ENCODE measurements at regions not wholly inside any gene's neighbourhood (a gene's known extent, or its start where the extent isn't known, plus 50 kb on each side); places are given as distances from the start of the nearest gene placed in this dataset.

DNA sequence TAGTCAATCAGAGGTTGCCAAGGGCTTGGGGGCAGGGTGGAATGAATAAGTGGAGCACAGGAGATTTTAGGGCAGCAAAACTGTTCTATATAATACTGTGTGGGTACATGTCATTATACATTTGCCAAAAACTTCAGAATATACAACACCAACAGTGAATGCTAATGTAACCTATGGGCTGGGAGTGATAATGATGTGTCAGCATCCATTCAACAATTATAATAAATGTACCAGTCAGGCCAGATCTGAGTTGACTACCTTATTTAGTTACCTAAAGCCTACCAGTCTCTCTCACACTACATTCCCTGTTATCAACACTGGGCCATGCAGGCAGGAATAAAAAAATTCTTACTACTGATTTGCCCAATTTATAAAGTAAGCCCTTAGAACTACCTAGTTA, 884.5 kb downstream of the TLE1 start:
- no peak overlapping the region for H3K4me3 ChIP-seq (ENCODE audit: extremely low read depth, insufficient read depth, low read length, poor library complexity, severe bottlenecking)
- H3K27ac ChIP-seq (ENCODE audit: low read depth, low read length, severe bottlenecking) = no peak overlapping the region
- H3K4me1 ChIP-seq (ENCODE audit: control insufficient read depth, insufficient read depth, low read length, poor library complexity, severe bottlenecking) = no peaks in the 10 kb centered on the region
- H3K36me3 ChIP-seq (ENCODE audit: control insufficient read depth, insufficient read depth, low read length) = no peaks in the 10 kb centered on the region
- no peaks in the 10 kb centered on the region for H3K9me3 ChIP-seq (ENCODE audit: control insufficient read depth, low read length)

DNA sequence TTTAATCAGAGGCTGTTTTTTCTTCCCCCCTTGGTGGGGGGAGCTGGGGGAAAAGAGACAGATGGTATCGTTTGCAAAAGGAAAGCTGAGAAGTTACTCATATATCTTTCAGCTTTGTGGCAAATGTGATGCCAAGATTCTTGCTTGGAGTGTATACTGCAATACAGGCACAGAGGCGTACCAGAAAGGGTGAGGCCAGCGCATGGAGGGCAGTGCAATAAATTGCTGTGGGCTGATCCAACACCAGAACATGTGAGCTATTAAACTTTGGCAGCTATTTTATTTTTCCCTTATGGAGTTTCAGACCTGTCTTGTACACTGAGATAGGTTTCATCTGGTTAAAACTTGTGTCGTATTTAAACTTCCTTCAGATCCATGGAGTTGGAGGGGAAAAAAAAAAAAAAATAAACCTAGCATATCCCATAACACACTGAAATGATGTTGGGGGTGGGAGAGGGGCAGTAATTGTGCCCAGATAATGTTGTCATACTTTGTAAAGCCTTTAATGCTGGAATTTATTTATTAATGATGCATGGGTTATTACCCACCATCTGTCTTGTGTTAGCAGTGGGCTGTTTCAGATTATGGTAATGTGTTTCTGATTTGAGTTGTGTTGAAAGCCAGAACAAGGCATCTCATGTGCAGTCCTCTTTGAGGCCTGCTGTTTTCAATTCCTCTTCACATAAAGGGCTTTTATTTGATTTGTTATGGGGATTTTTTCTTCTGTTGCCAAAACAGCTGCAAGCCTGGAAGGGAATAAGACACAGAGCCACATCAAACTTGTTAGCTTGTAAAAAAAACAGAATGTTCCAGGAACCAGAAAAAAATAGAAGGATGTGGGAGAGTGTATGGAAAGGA, 891.3 kb downstream of the TLE1 start:
- H3K4me1 ChIP-seq (ENCODE audit: control insufficient read depth, insufficient read depth, low read length, poor library complexity, severe bottlenecking) = no peaks in the 10 kb centered on the region
- no peak overlapping the region for H3K4me3 ChIP-seq (ENCODE audit: extremely low read depth, insufficient read depth, low read length, poor library complexity, severe bottlenecking)
- whole genome bisulfite sequencing, 2 experiments (ENCODE audit: insufficient coverage in 2 of 2) = 95 to 100% methylated on average over 2 to 3 of the region's 4 CpGs
- no peaks in the 10 kb centered on the region for H3K9me3 ChIP-seq (ENCODE audit: control insufficient read depth, low read length)
- H3K27ac ChIP-seq (ENCODE audit: low read depth, low read length, severe bottlenecking) = peak overlapping the region; percentile 37
- no peaks in the 10 kb centered on the region for H3K36me3 ChIP-seq (ENCODE audit: control insufficient read depth, insufficient read depth, low read length)

DNA sequence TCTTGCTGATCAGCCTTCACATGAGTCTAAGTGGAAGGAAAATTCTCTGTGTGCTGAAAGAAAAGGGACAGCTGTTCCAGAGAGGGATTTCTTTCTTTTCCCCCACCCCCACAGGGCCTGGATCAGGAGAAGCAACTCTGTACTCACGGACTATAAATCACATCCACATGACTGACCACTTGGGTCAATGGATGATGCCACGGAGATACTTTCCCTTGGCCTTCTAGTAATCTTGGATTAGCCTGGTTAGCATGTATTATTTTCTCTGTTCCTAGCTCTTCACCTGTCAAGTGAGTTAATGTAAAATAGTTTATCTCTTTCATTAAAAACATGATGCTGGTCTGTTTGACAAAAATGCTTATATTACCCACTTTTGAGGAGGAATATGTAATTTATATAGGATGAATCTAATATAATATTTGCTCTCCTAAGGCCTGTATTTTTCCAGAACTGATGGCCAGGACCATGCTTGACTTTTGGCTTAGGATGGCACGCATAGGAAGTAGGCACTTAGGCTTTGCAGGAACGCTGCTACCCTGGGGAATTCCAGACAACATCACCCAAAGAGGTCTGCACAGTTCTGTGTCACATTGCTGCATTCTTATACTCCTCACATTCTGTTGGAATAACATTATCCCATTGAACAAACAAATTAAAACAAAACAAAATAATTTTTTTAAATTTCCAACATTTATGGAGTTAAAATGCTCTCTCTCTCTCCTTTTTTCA, 892.1 kb downstream of the TLE1 start:
- H3K36me3 ChIP-seq (ENCODE audit: control insufficient read depth, insufficient read depth, low read length) = no peaks in the 10 kb centered on the region
- H3K9me3 ChIP-seq (ENCODE audit: control insufficient read depth, low read length) = no peaks in the 10 kb centered on the region
- WGBS, 2 experiments (ENCODE audit: insufficient coverage in 2 of 2) = 84 to 85% methylated on average over 2 of the region's 4 CpGs
- H3K4me3 ChIP-seq (ENCODE audit: extremely low read depth, insufficient read depth, low read length, poor library complexity, severe bottlenecking) = no peak overlapping the region
- H3K27ac ChIP-seq (ENCODE audit: low read depth, low read length, severe bottlenecking) = no peak overlapping the region
- H3K4me1 ChIP-seq (ENCODE audit: control insufficient read depth, insufficient read depth, low read length, poor library complexity, severe bottlenecking) = no peaks in the 10 kb centered on the region

DNA sequence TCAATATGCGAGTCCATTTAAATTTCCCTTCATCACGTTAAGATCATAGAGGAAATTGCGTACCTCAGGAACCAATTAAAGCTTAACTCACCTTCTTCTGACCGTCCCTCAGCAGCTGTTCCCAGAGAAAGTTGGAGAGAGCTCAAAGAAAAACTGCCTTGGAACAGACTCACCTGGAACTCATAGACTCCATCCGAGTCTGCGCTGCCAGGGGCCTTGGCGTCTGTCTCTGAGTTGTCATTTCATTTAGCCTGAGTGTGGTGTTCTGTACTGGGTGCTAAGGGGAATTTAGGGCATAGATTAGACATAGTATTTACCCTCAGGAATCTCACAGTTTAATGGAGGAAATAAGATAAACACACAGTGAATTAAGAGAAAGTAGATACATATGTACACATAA, 892.7 kb downstream of the TLE1 start:
- H3K27ac ChIP-seq (ENCODE audit: low read depth, low read length, severe bottlenecking) = no peak overlapping the region
- no peak overlapping the region for H3K4me3 ChIP-seq (ENCODE audit: extremely low read depth, insufficient read depth, low read length, poor library complexity, severe bottlenecking)
- no peaks in the 10 kb centered on the region for H3K4me1 ChIP-seq (ENCODE audit: control insufficient read depth, insufficient read depth, low read length, poor library complexity, severe bottlenecking)
- no peaks in the 10 kb centered on the region for H3K9me3 ChIP-seq (ENCODE audit: control insufficient read depth, low read length)
- WGBS, 2 experiments (ENCODE audit: insufficient coverage in 2 of 2) = 93% methylated on average over 3 of the region's 7 CpGs; no CpG with 5 or more reads in 1 of the 2 experiments
- H3K36me3 ChIP-seq (ENCODE audit: control insufficient read depth, insufficient read depth, low read length) = no peaks in the 10 kb centered on the region

DNA sequence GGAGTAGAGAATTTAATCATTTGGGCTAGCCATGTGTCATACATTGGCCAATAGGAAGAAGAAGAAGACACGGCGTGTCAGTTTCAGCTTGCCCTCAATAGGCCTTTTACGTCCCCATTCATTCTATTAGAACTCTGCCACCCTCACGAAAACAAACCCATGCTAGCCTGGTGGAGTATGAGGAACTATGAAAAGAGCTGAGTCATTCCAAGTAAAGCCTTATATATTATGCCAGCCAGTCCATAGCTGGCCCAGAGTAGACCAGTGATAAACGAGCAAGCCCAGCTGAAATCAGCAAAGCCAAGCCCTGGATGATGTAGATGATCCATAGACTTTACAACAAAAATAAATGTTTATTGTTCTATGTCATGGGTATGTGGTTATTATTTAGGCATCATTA, 895.1 kb downstream of the TLE1 start:
- WGBS, 2 experiments (ENCODE audit: insufficient coverage in 2 of 2) = no CpG with 5 or more reads among the region's 5 CpGs
- no peaks in the 10 kb centered on the region for H3K9me3 ChIP-seq (ENCODE audit: control insufficient read depth, low read length)
- no peak overlapping the region for H3K4me3 ChIP-seq (ENCODE audit: extremely low read depth, insufficient read depth, low read length, poor library complexity, severe bottlenecking)
- H3K36me3 ChIP-seq (ENCODE audit: control insufficient read depth, insufficient read depth, low read length) = no peaks in the 10 kb centered on the region
- H3K4me1 ChIP-seq (ENCODE audit: control insufficient read depth, insufficient read depth, low read length, poor library complexity, severe bottlenecking) = no peaks in the 10 kb centered on the region
- H3K27ac ChIP-seq (ENCODE audit: low read depth, low read length, severe bottlenecking) = no peak overlapping the region

DNA sequence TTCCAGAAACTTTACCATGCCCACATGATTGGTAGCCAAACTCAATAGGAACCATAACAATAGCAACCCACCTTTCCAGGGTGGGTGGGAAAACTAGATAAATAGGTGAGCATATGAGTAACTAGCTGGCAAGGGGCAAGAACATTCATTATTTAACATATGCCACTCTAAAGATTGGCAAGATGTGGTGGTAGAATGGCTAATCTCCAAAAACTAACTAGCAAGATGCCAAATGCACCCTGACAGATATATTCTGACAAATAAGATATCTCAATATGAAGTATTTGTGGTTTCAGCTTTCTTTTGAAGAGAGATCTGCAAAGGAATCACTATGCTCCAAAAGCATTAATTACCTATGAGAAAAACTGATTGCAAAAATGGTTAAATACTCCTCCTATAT, 895.6 kb downstream of the TLE1 start:
- H3K4me1 ChIP-seq (ENCODE audit: control insufficient read depth, insufficient read depth, low read length, poor library complexity, severe bottlenecking) = no peaks in the 10 kb centered on the region
- H3K36me3 ChIP-seq (ENCODE audit: control insufficient read depth, insufficient read depth, low read length) = no peaks in the 10 kb centered on the region
- H3K9me3 ChIP-seq (ENCODE audit: control insufficient read depth, low read length) = no peaks in the 10 kb centered on the region
- no peak overlapping the region for H3K27ac ChIP-seq (ENCODE audit: low read depth, low read length, severe bottlenecking)
- H3K4me3 ChIP-seq (ENCODE audit: extremely low read depth, insufficient read depth, low read length, poor library complexity, severe bottlenecking) = no peak overlapping the region

DNA sequence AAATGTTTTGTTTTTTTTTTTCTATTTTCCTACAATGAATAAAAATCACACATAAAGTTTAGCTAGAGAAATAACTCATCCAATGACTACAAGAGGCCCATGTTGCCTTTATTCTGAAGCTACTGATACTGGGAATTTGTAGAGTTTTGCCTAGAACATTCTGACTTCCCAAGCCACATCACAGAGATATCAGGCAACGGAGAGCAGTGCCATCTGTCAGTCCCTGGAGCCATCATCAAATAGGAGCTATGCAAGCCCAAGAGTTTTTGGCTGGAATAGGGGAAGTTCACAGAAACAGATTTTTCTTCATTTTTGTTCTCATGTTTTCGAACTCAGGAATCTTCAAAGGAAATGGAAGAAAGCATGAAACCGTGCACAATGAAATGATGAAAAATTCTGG, 896.6 kb downstream of the TLE1 start:
- no peak overlapping the region for H3K27ac ChIP-seq (ENCODE audit: low read depth, low read length, severe bottlenecking)
- no peaks in the 10 kb centered on the region for H3K36me3 ChIP-seq (ENCODE audit: control insufficient read depth, insufficient read depth, low read length)
- WGBS, 2 experiments (ENCODE audit: insufficient coverage in 2 of 2) = 90 to 91% methylated on average over 3 of the region's 3 CpGs
- no peak overlapping the region for H3K4me3 ChIP-seq (ENCODE audit: extremely low read depth, insufficient read depth, low read length, poor library complexity, severe bottlenecking)
- H3K9me3 ChIP-seq (ENCODE audit: control insufficient read depth, low read length) = no peaks in the 10 kb centered on the region
- no peaks in the 10 kb centered on the region for H3K4me1 ChIP-seq (ENCODE audit: control insufficient read depth, insufficient read depth, low read length, poor library complexity, severe bottlenecking)

DNA sequence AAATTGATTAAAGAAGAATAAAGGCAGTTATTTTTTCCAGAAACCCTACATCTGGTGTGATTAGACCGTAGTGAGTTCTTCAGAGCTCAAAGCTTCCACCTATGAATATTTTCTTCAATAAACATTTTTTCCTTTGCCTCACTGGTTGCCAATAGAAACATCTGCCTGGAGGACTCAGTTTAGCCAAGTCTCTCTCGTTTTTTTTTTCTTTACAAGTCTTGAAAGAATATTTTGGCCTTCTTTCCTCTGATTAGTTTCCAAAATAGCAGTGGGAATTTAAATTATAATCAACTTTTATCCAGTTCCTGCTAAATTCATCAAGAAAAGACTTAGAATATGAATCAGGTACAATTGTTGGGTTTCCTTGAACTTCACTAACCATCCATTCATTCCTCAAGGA, 897.5 kb downstream of the TLE1 start:
- 83 to 86% methylated on average over 1 to 2 of the region's 2 CpGs for WGBS, 2 experiments (ENCODE audit: insufficient coverage in 2 of 2)
- no peaks in the 10 kb centered on the region for H3K36me3 ChIP-seq (ENCODE audit: control insufficient read depth, insufficient read depth, low read length)
- no peaks in the 10 kb centered on the region for H3K4me1 ChIP-seq (ENCODE audit: control insufficient read depth, insufficient read depth, low read length, poor library complexity, severe bottlenecking)
- no peak overlapping the region for H3K27ac ChIP-seq (ENCODE audit: low read depth, low read length, severe bottlenecking)
- no peaks in the 10 kb centered on the region for H3K9me3 ChIP-seq (ENCODE audit: control insufficient read depth, low read length)
- H3K4me3 ChIP-seq (ENCODE audit: extremely low read depth, insufficient read depth, low read length, poor library complexity, severe bottlenecking) = no peak overlapping the region

DNA sequence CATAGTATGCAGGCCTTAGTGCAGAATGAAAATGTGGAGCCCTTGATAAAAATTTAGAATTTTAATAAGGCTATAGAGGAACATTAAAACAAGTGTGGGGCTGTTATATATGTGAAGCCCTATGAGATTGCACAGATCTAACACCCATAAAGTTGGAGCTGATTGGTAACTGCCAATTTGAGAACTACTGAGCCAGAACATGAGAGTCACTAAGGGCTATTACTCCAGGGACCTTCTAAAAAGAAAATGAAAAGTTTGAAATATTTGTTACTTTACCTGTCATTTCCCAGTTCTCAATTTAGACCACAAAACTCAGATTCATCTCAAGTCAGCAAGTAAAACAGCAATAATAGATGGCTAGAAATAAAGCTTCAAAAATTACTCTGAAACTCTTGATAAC, 898.6 kb downstream of the TLE1 start:
- no peaks in the 10 kb centered on the region for H3K4me1 ChIP-seq (ENCODE audit: control insufficient read depth, insufficient read depth, low read length, poor library complexity, severe bottlenecking)

DNA sequence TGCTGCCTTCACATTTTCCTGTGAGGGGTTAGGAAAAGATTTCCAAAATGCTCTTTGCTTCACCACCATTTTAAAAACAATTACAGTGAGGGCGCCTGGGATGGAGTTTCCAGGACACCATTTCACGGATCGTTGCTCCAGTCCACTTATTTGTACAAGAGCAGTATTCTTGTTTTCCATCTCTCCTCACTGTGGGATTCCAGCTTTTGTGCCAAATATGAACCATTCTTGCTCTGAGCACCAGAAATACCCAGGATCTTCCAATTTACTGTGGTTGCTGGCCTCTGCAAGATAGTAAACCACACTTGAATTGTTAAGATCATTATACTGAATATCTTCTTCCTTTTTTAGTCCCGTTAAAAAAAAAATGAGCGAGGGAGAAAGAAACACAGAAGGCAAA, 899.5 kb downstream of the TLE1 start:
- H3K9me3 ChIP-seq (ENCODE audit: control insufficient read depth, low read length) = no peaks in the 10 kb centered on the region
- H3K4me1 ChIP-seq (ENCODE audit: control insufficient read depth, insufficient read depth, low read length, poor library complexity, severe bottlenecking) = no peaks in the 10 kb centered on the region
- H3K4me3 ChIP-seq (ENCODE audit: extremely low read depth, insufficient read depth, low read length, poor library complexity, severe bottlenecking) = no peak overlapping the region
- H3K36me3 ChIP-seq (ENCODE audit: control insufficient read depth, insufficient read depth, low read length) = no peaks in the 10 kb centered on the region
- no peak overlapping the region for H3K27ac ChIP-seq (ENCODE audit: low read depth, low read length, severe bottlenecking)
- WGBS, 2 experiments (ENCODE audit: insufficient coverage in 2 of 2) = 87 to 100% methylated on average over 3 of the region's 5 CpGs

More for the DNA sequence above, 898.6 kb downstream of the TLE1 start:
- no peak overlapping the region for H3K4me3 ChIP-seq (ENCODE audit: extremely low read depth, insufficient read depth, low read length, poor library complexity, severe bottlenecking)
- H3K27ac ChIP-seq (ENCODE audit: low read depth, low read length, severe bottlenecking) = no peak overlapping the region
- no peaks in the 10 kb centered on the region for H3K9me3 ChIP-seq (ENCODE audit: control insufficient read depth, low read length)
- H3K36me3 ChIP-seq (ENCODE audit: control insufficient read depth, insufficient read depth, low read length) = no peaks in the 10 kb centered on the region

DNA sequence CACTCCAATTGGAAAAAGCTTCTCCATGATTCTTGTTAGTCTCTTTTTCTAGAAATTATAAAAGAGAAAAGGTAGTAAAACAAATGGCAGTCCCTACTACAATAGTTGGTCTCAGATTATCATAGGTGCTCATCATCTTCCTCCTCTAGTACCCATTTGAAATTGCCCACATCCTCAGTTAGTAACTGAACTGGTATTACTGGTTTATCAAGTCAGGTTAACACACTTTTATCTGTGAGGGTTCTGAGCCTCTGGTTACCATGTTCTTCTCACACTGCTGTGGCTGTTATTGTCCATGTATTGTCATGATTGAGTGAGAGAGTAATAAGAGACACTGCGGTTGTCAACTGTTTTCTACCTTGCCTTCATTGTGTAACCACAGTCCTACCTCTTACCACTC, 901.7 kb downstream of the TLE1 start:
- no CpG with 5 or more reads among the region's 1 CpG for WGBS, 2 experiments (ENCODE audit: insufficient coverage in 2 of 2)
- H3K36me3 ChIP-seq (ENCODE audit: control insufficient read depth, insufficient read depth, low read length) = no peaks in the 10 kb centered on the region
- no peak overlapping the region for H3K27ac ChIP-seq (ENCODE audit: low read depth, low read length, severe bottlenecking)
- H3K9me3 ChIP-seq (ENCODE audit: control insufficient read depth, low read length) = no peaks in the 10 kb centered on the region
- H3K4me3 ChIP-seq (ENCODE audit: extremely low read depth, insufficient read depth, low read length, poor library complexity, severe bottlenecking) = no peak overlapping the region
- H3K4me1 ChIP-seq (ENCODE audit: control insufficient read depth, insufficient read depth, low read length, poor library complexity, severe bottlenecking) = no peaks in the 10 kb centered on the region
